Stimulated activated CD4-positive, alpha-beta T cell treated with anti-CD3 and anti-CD28 coated beads, Interleukin-2, amount 100 ng/mL, for 48 hours (primary cell): ENCODE measurements at regions not wholly inside any gene's neighbourhood (a gene's known extent, or its start where the extent isn't known, plus 50 kb on each side); places are given as distances from the start of the nearest gene placed in this dataset.

Experiments used
- DNase-seq, 2 donors: peaks; one replicate each; pipeline ENCODE4 v3.0.0-alpha.2; 2020

DNA sequence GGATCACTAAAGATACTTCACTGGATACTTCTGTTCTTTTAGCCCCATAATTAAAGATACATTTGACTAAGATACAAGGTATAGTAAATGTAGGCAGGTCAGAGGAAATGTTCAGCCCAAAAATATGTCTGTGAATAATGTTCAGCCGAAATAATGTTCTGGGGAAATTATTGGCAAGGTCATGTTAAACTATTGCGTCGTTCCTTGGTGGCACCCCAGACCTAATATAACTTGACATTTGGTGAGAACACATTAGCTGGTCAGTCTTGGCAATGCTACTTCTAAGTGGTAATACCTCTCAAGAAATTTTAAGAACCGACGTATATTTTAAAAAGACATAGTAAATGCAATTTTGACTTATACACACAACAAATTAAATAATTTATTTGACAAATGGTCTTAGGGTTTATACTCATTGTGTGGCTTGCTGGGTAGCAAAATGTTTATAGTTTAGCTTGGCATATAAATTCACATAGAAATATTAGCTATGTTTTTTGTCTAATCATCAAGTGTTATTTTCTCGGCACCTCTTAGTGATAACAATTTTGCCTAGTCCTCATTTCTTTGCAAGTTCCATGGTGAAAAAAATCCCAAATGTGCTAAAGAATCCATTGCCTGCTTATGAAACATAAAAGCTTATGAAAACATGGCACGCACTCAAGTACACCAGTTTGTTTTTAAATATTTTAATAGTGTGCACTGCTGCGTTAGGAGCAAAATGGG lies 270.3 kb upstream of the NEBL start:
- DNase-seq, result no peak

DNA sequence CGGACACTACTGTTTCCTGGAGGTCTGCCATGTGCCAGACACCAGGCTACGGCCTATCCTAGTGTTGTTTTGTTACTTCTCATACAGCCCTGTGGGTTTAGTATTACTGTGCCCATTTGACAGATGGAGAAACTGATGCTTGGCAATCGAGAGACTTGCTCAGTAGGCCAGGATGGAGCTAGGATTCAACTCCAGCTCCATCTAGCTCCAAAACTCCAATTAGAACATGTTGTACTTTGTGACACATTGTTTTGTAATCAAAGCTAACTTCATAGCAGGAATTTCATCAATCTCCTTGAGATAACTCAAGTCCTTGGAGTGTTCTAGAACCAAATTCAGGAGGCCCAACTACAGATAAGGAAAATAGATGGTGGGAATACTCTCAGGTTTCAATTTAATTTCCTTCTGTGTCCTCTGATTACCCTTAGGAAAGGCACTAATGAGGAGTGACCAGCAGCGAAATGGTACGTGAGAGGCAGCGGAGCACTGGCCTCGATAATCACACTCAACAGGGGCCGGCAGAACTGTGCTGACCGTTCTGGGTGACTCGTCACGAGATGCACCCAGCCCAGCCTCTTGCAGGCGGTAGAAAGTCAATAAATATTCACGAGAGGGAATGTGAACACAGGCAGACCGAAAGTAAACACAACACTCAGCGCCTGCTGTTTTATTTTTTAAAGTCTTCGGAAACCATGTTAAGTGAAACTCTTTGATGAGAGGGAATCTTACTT lies 269.6 kb upstream of the NEBL start:
- no peak for DNase-seq

DNA sequence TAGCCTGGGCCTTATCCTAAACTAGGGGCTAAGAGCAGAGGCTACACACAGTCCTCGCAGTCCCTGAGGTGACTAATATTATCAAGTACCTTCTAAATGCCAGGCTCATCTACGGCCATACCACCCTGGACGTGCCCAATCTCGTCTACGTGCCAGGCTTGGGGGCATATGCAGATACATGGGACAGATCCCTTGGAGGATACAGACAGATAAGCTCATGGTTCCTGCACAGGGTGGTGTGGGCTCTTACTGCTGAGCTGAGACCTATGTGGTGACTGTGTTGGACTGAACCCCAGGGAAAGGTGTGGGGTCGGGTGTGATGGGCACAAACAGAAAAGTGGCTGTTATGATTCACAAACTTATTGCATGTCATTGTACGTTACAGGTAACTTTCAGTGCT lies 268.4 kb upstream of the NEBL start:
- DNase-seq, result no peak

DNA sequence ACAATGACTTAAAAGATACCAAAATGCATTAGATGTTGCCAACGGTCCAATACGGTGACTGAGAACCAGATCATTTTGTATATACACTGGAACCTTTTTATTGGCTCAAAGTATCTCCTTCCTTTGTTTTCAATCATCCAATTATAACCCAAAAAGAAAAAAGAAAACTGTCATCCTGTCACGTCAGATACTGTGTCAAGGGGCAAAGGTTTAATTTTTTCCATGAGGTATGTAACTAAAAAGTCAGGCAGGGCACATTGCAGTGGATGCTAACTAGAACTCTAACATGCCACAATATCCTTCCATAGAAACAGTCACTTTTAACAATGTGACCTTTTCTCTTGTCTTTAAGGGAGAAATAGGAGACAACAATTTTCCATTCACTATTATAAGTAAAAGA lies 267.6 kb upstream of the NEBL start:
- DNase-seq, result no peak

DNA sequence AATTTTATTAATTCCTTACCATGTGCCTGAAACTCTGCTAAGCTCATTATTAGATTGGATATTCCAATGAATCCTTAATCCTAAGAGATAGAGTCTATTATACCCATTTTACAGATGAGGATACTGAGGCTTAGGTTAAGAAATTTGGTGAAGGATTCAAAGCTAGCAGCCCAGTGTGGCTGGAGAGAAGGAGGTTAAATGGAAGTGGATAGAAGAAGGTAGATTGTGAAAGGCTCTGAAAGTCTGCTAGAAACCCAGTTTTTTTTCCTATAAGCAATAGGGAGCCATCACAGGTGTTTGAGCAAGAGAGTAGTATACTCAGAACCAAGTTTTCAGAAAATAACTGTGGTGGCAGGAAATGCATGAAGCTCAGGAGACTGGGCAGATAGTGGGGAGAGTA lies 265.8 kb upstream of the NEBL start:
- DNase-seq, result no peak

DNA sequence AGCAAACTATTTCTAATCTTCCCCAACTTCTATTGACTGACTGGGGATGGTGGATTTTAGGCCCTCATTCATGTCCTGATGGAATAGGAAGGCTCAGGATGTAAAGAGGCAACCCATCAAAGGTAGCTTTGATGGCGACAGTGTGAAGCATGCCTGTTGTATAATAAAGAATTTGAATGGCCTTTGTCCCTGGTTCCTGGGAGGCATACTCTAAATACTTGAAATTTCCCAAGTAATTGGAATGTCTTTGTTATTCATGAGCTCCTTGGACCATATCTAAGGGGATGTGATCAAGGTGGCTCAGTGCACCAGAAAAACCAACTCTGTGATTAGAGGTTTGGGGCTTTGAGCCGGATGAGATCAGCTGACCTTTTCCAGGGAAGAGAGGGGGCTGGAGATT lies 264.5 kb upstream of the NEBL start:
- DNase-seq, result no peak

DNA sequence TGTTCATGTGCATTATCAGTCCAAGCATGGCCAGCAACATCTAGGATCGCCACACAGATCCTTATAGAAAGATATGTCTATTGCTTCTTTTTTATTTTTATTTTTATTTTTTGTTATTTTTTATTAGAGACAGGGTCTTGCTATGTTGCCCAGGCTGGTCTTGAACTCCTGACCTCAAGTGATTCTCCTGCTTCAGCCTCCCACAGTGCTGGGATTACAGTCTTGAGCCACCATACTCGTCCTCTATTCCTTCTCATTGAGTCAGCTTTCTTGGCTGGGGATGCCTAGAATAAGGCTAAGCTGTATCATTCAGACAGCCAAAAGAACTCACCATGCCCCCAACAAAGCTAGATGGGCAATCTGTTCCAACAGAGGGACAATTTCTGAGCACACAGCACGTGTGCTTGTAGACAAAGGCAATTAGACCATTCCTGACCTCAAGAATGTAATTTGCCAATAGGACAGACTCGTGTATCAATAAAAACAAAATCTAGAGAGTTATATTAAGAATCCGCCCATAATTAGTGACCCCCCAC lies 264.0 kb upstream of the NEBL start:
- no peak for DNase-seq

DNA sequence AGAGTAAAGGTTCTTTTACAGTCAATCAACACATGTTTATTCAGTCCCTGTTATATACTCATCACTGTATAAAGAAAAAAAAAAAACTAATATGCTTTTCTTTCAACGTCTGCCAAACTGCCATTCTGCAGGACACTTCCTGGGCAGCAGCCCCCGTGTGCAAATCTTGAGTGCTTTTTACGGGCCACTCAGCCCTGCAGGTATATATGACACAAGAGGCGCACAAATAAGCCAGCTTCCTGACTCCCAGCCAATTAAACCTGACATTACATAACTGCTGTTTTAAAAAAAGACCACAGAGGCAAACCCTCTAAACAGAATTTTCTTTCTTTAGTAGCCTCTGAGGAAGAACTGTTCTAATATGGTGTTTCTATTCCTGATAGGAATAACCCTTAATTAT lies 263.0 kb upstream of the NEBL start:
- no peak for DNase-seq

DNA sequence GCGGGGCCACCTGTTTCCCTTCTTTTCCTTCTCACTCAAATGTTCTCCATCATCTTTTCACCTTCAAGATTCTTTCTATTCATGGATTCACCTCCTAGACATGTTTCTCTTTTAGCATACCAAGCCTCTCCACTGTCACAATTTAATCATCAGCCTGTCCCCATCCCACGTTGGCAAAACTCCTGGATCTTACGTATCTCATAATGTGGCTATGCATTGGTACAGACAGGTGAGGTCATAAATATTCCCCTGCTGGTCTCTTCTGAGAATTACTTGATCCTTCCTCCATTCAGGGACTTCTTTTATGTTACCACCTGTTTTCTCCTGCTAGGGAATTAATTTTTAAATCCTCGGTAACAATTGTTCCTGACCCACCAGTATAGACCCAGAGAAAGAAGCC lies 262.6 kb upstream of the NEBL start:
- DNase-seq, result no peak

DNA sequence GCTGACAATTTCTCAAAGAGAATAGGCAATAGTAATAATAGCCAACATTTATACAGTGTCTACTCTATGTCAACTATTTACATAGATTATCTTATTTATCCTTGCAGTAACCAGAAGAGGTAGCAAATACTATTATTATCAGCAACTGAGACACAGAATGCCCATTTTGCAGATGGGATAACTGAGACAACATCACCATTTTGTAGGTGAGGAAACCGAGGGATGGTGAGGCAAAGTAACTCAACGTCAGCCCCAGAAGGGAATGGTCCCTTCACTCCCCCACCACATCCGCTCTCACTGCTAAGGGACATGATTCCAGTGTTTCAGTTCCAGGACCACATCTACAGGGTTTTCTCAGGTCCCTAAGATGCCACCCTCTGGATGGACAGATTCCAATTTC lies 261.2 kb upstream of the NEBL start:
- DNase-seq, result no peak

DNA sequence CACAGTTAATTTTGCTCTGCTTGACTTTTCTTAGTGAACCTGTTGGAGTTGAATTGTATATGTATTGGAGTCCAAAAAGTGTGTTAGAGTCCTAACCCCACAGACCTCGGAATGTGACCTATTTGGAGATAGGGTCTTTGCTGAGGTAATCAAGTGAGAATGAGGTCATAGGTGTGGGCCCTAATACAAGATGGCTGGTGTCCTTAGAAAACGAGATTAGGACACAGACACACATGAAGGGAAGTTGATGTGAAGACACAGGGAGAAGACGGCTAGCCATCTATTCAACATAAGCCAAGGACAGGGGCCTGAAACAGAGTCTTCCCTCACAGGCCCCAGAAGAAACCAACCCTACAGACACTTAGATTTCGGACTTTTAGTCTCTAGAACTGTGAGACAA lies 260.6 kb upstream of the NEBL start:
- DNase-seq, result no peak

DNA sequence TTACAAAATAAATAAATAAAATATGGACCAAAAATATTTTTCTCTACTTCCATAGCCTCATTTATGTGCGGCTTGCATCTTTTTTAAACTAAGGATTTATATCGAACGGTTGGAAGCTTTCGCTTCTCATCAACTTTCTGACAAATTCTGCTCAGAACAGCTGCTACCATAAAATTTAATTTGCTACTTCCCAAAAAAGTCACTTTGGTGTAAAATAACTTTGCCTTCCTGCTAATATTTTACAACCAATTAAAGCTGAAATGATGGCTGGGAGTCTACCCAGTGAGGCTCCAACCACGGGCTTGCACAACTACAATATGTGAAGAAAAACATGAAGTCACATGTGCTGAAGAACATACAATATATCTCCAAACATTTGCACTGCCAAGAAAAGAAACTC lies 253.1 kb upstream of the NEBL start:
- DNase-seq, result no peak

DNA sequence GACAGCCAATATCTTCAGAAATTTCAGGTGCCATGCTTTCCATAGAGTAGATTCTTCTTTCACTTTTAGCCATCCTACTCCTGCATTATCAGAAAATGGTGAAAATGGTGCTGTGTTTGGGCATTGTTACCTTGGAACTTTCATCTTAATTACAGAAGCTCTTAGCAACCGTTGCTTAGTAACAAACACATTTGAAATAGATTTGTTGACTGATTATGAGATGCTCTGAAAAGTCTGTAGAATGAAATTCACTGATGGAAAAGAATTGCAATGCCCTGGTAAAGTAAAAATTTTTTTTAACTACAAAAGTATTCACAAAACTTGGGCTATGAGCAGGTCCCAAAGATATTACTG lies 249.3 kb upstream of the NEBL start:
- no peak for DNase-seq

DNA sequence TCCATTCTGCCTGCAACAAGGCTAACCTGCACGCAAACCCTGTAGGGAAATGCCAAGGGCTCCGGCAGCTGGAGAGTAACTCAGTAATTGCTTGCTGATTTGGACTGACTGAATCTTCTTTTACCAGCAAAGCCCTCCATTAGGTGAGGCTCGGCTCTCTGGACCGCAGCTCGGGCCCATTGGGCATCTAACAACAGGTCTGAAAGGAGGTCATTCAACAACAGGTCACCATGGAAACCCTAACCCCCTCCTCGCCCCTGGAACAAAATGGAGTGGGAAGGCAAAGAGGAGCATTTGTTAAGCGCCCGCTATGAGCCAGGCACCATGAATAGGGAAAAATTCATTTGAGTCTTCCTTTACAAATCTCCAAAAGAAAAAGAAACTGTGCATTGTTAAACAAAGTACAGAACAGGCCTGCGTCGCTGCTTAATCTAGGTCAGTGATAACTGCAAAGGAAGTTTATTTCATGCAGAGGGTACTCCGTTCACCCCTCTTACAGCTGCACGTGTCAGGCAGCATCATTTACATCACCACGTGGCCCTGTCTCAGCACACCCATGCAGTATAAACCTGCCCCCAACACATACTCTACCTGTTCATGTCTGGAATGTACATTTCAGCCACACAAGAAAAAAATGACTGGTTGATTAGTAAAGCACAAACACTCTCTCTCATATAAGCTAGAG lies 248.8 kb upstream of the NEBL start:
- no peak for DNase-seq

DNA sequence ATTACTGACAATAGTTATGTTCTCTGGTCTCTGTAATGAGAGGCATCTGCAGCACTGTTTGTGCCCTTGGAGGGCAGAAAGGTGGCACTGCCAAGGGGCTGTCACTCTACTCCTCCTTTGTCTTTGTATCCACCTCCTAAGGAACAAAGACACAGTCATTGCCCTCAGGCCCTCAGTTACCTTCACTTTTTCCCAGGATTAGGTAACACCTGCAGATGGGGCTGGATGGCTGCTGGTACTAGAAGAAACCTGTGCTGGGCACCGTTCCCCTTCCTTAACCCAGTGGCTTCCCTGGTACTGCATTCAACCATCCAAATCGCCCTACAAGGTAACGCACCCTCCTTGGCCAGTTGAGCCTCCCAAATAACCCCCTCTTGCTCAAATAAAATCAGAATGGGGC lies 246.9 kb upstream of the NEBL start:
- no peak for DNase-seq

DNA sequence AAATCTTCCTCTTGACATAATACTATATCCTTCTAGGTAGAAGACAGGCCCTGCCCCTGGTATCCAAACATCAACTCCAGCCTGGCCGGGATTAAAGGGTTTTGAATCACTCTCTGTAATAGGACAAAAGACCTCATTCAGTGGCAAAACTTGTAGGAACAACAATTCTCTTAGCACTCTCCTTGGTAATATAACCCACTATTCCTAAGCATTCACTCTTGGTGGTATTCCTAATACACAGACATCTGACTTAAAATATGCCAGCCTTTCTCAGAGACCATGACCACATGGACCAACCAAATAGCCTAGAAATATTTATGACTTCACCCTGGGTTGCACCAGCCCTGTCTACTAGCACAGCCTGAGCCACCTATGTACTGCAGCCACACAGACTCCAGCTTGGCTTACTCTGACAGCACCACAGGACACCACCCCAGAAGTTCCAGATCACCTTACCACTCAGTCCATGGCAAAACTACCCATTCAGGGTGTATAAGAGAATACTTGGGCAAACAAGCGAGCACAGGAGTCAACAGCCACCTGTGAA lies 244.9 kb upstream of the NEBL start:
- DNase-seq, result no peak

DNA sequence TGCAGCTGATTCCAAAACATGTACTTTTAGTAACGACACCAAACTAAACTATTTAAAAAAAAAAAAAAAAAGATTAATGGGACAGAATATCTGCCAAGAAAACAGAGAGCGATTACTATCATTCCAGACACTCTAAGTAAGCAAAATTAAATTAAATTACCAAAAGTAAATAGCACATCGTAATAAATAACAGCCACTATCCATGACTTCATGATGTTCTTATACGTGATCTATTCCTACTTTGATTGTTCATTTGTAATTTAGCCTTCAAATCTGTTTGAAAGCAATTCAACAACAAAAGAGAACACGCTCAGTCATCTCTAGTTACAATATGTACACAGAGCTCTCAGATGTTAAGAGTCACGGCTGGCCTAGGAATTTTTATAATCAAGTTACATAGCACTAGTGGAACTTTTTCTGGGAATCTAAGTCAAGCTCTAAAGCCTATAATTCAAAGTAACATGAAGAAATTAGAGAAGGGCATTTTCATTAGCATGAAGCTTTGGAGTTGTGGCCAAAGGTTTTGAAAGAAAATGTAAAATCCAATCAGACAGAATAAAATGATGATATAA lies 241.7 kb upstream of the NEBL start:
- DNase-seq, result no peak

DNA sequence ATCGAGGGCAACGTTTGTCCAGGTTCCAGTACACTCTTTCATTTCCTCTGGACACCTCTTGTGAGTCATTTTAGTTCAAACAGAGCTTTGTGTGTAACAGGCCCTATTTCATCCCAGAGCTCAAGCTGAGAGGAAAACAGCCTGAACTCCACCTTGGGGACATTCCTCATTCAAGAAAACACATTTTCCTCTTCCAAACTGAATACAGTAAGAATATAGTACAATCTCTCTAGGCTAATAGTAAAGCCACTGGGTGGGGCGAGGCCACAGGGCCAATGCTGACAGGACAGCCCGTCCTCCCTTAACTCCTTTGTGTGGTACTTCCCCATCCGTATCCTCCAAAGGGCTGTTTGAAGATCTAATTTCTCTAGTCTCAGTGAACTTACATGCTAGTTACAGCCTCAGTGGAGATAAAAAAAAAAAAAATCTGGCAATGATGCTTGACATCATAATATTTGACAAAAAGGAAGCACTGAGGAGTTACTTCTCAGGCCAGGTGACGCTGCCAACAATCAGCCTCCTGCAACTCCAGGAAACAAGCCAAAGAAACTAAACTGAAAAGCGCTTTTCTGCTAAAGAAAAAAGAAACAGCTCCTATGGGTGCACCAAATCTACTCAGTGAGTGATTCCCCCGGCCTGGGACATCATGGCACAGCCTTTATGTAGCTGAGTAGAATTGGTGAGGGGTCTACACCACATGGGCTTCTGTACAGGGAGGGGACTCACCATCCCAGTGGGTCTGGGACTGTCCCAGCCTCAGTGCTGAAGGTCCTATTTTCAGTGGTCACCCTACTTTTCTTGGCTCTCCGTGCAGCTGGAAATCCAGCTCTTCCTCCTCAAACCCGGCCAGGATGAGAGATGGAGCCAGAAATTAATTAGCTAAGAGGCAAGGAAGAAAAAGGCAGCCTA lies 238.2 kb upstream of the NEBL start:
- DNase-seq, result no peak

DNA sequence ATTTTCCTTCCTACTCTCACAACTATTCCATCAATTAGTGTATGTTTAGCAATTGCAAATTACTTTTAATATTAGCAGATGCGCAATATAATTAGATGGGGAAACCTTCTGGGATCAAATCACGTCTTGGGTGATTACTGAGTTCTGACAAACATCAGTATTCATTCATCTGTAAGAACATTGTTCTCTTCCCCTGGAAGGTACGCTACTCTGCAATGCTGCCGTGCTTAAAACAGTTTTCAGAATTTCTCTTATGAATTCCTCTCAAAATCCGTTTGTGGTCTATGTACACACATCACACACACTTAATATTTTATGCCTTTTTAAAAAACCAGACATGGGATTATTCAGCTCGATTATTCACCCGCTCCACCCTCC lies 237.5 kb upstream of the NEBL start:
- no peak for DNase-seq

DNA sequence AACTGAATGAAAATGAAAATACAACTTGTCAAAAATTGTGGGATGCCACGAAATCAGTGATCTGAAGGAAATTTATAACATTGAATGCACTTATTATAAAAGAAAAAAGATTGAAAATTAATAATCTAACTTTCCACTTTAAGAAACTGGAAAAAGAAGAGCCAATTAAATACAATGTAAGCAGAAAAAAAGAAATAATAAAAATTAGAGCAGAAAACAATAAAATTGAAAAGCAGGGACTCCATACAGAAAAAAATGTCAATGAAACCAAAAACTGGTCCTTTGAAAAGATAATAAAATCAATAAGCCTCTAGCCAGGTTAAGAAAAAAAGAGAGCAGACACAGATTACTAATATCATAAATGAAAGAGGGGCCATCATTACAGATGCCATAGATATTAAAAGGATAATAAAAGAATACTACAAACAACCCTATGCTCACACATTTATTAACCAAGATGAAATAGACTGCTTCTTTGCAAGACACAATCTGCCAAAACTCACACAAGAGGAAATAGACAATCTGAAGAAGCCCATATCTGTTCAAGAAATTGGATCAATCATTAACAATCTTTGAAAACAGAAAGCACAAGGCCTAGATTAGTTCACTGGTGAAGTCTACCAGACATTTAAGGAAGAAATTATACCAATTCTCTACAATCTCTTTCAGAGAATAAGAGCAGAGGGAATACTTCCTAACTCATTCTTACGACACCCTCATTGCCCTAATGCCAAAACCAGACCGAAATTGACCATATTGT lies 233.8 kb upstream of the NEBL start:
- DNase-seq, result no peak

DNA sequence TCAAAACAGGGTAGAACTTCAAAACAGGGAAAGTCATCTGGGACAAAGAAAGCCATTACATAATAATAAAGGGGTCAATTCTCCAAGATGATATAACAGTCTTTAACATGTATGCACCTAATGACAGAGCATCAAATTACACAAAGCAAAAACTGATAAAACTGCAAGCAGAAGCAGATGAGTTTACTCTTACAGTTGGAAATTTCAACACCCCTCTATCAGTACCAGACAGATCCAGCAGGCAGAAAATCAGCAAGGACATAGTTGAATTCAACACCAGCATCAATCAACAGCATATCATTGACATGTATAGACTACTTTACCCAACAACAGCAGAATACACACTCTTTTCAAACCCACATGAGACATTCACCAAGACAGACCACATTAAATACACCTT lies 233.0 kb upstream of the NEBL start:
- no peak for DNase-seq
